GM18867 (cell line): ENCODE measurements at regions not wholly inside any gene's neighbourhood (a gene's known extent, or its start where the extent isn't known, plus 50 kb on each side); places are given as distances from the start of the nearest gene placed in this dataset.

ENCODE experiments used
- ATAC-seq: cut with Tn5 transposase; IDR thresholded peaks from one replicate; pipeline ENCODE4 v1.9.1; 2021; ENCODE audit warnings: mild to moderate bottlenecking, moderate library complexity; ENCODE audit not compliant: unreplicated experiment

GRCh38 chr11:28849053-28849452 is 740.9 kb downstream of the METTL15 start:
- ATAC-seq, result no peak

GRCh38 chr11:28842716-28843115 is 734.5 kb downstream of the METTL15 start:
- ATAC-seq, result no peak

- ATAC-seq, result no peak
Measured at GRCh38 chr11:28838741-28839140, 730.6 kb downstream of the METTL15 start.

GRCh38 chr11:28837599-28837998 is 729.4 kb downstream of the METTL15 start:
- ATAC-seq, result no peak

GRCh38 chr11:28836285-28837081 is 728.3 kb downstream of the METTL15 start:
- ATAC-seq, result no peak

- ATAC-seq, result no peak
Measured at GRCh38 chr11:28835790-28836189, 727.6 kb downstream of the METTL15 start.

- no peak for ATAC-seq
Measured at GRCh38 chr11:28835317-28835716, 727.1 kb downstream of the METTL15 start.

GRCh38 chr11:28834877-28835276 is 726.7 kb downstream of the METTL15 start:
- no peak for ATAC-seq

- ATAC-seq, result no peak
Measured at GRCh38 chr11:28833670-28834069, 725.5 kb downstream of the METTL15 start.

GRCh38 chr11:28833169-28833568 is 725.0 kb downstream of the METTL15 start:
- ATAC-seq, result no peak

GRCh38 chr11:28826807-28827206 is 718.6 kb downstream of the METTL15 start:
- ATAC-seq, result no peak

GRCh38 chr11:28822576-28822975 is 714.4 kb downstream of the METTL15 start:
- no peak for ATAC-seq

GRCh38 chr11:28820296-28820989 is 712.3 kb downstream of the METTL15 start:
- no peak for ATAC-seq

GRCh38 chr11:28819741-28820140 is 711.6 kb downstream of the METTL15 start:
- no peak for ATAC-seq

GRCh38 chr11:28815110-28815509 is 706.9 kb downstream of the METTL15 start:
- no peak for ATAC-seq

GRCh38 chr11:28808771-28809170 is 700.6 kb downstream of the METTL15 start:
- no peak for ATAC-seq

- no peak for ATAC-seq
Measured at GRCh38 chr11:28799316-28799715, 691.1 kb downstream of the METTL15 start.

- no peak for ATAC-seq
Measured at GRCh38 chr11:28798286-28798685, 690.1 kb downstream of the METTL15 start.

- no peak for ATAC-seq
Measured at GRCh38 chr11:28797536-28797935, 689.3 kb downstream of the METTL15 start.

GRCh38 chr11:28794405-28794804 is 686.2 kb downstream of the METTL15 start:
- no peak for ATAC-seq

GRCh38 chr11:28793282-28793738 is 685.1 kb downstream of the METTL15 start:
- no peak for ATAC-seq

GRCh38 chr11:28792856-28793255 is 684.7 kb downstream of the METTL15 start:
- no peak for ATAC-seq
